Keratinocyte (primary cell): ENCODE measurements at regions not wholly inside any gene's neighbourhood (a gene's known extent, or its start where the extent isn't known, plus 50 kb on each side); places are given as distances from the start of the nearest gene placed in this dataset.

Experiments used
- DNase-seq: peaks from one replicate; pipeline ENCODE4 v3.0.0-alpha.2; 2011; ENCODE audit warnings: low read depth, missing footprints, low spot score
- FAIRE-seq: peaks from 2 replicates; lab custom pipeline; 2011; peaks lifted over from hg19 to GRCh38; lab: Jason Lieb, UNC
- H2AFZ ChIP-seq: 2 replicates; pipeline ENCODE4 v1.6.0; 2012; ENCODE audit warnings: low read length, control low read depth, inconsistent platforms; ENCODE audit not compliant: control insufficient read depth
- H3K27ac ChIP-seq: 2 replicates; pipeline ENCODE4 v1.5.1; 2011; ENCODE audit warnings: low read length; ENCODE audit not compliant: control insufficient read depth, insufficient read depth
- H3K27me3 ChIP-seq: 3 replicates; pipeline ENCODE4 v1.6.0; 2011; ENCODE audit warnings: low read length; ENCODE audit not compliant: control insufficient read depth, insufficient read depth; ENCODE audit errors: extremely low read depth
- H3K36me3 ChIP-seq, 2 experiments: 2 replicates in 1 of 2; 3 replicates in 1 of 2; pipeline ENCODE4 v1.5.1; 2011; ENCODE audit warnings: low read length in 2 of 2, mild to moderate bottlenecking in 1 of 2; ENCODE audit not compliant: control insufficient read depth in 2 of 2, insufficient read depth in 2 of 2; ENCODE audit errors: extremely low read depth in 1 of 2
- H3K4me1 ChIP-seq: 3 replicates; pipeline ENCODE4 v1.5.1; 2011; ENCODE audit warnings: low read length; ENCODE audit not compliant: control insufficient read depth, insufficient read depth; ENCODE audit errors: extremely low read depth
- H3K4me2 ChIP-seq: 3 replicates; pipeline ENCODE4 v1.6.0; 2011; ENCODE audit warnings: low read depth, low read length; ENCODE audit not compliant: control insufficient read depth, insufficient read depth; ENCODE audit errors: extremely low read depth
- H3K4me3 ChIP-seq, 3 experiments: fragments of 200-600 bp in 1 of 3; sonication (generic) in 1 of 3; 2 replicates in 2 of 3; 3 replicates in 1 of 3; pipeline ENCODE4 v1.5.1; 2011 to 2016; ENCODE audit warnings: low read length in 3 of 3, mild to moderate bottlenecking in 3 of 3, control low read depth in 2 of 3, inconsistent platforms in 1 of 3, low read depth in 1 of 3, mixed read lengths in 1 of 3, mixed run types in 1 of 3, moderate library complexity in 1 of 3; ENCODE audit not compliant: control insufficient read depth in 2 of 3, insufficient read depth in 2 of 3; ENCODE audit errors: extremely low read depth in 1 of 3
- H3K79me2 ChIP-seq: 2 replicates; pipeline ENCODE4 v1.6.0; 2012; ENCODE audit warnings: low read length; ENCODE audit not compliant: control insufficient read depth, insufficient read depth
- H3K9ac ChIP-seq: 3 replicates; pipeline ENCODE4 v1.6.0; 2011; ENCODE audit warnings: low read length; ENCODE audit not compliant: control insufficient read depth, insufficient read depth; ENCODE audit errors: extremely low read depth
- H3K9me1 ChIP-seq: 3 replicates; pipeline ENCODE4 v1.6.0; 2011; ENCODE audit warnings: low read length; ENCODE audit not compliant: control insufficient read depth, insufficient read depth; ENCODE audit errors: extremely low read depth
- H3K9me3 ChIP-seq: 2 replicates; pipeline ENCODE4 v1.5.1; 2012; ENCODE audit warnings: low read depth, low read length; ENCODE audit not compliant: control insufficient read depth
- H4K20me1 ChIP-seq: 3 replicates; pipeline ENCODE4 v1.6.0; 2011; ENCODE audit warnings: low read length; ENCODE audit not compliant: control insufficient read depth, insufficient read depth; ENCODE audit errors: extremely low read depth
- CTCF ChIP-seq, 3 experiments: IDR thresholded peaks in 1 of 3; conservative IDR thresholded peaks in 1 of 3; optimal IDR thresholded peaks in 1 of 3; 2 replicates in 2 of 3; 3 replicates in 1 of 3; pipeline versions ENCODE3 to v1.5.1; 2011; ENCODE audit warnings: low read length in 3 of 3, mild to moderate bottlenecking in 3 of 3, moderate library complexity in 2 of 3, control low read depth in 1 of 3, inconsistent platforms in 1 of 3; ENCODE audit not compliant: insufficient read depth in 2 of 3; ENCODE audit errors: extremely low read depth in 1 of 3
- EZH2 ChIP-seq: IDR thresholded peaks from one replicate; pipeline ENCODE4 v1.6.1; 2012; ENCODE audit warnings: inconsistent platforms, mild to moderate bottlenecking, low read length, moderate library complexity
- dilution Hi-C: fragments of 300-500 bp; cut with MboI; formaldehyde crosslinking; loops from one replicate; pipeline ENCODE4 v1.7.0; 2020; ENCODE audit warnings: low sequenced_read_pairs; ENCODE audit not compliant: extremely low pct_ligation_motif_present

- Histone ChIP-seq H3K4me3 (no peak overlapping the region), H3K9me3 (no peaks in the 10 kb centered on the region), H3K36me3 (no peaks in the 10 kb centered on the region), H3K9ac (no peak overlapping the region), H3K79me2 (no peaks in the 10 kb centered on the region), H4K20me1 (no peaks in the 10 kb centered on the region), H3K4me2 (no peak overlapping the region), H3K4me1 (no peaks in the 10 kb centered on the region), H2AFZ (no peak overlapping the region), H3K9me1 (no peaks in the 10 kb centered on the region), H3K27ac (no peak overlapping the region), H3K27me3 (no peaks in the 10 kb centered on the region)
- no peak for FAIRE-seq
- no peak for TF ChIP-seq CTCF (optimal IDR thresholded peaks at IDR 0.05 in 1 of 3, IDR thresholded peaks at IDR 0.05 in 1 of 3, conservative IDR thresholded peaks at IDR 0.05 in 1 of 3; ENCODE audit: extremely low read depth in 1 of 3, insufficient read depth in 2 of 3, low read length in 3 of 3)
- no peak for TF ChIP-seq EZH2
- DNase-seq: no peak
- dilution Hi-C loops: no loop called here
Observed at GRCh38 chr3:90068783-90069182, 961.4 kb downstream of the EPHA3 start.

- H3K4me3 ChIP-seq: no peak overlapping the region
- no peak for DNase-seq
- no peaks in the 10 kb centered on the region for H3K4me1 ChIP-seq
- no peaks in the 10 kb centered on the region for H3K9me1 ChIP-seq
- FAIRE-seq: no peak
- H3K9me3 ChIP-seq: no peaks in the 10 kb centered on the region
- TF ChIP-seq CTCF (optimal IDR thresholded peaks at IDR 0.05 in 1 of 3, IDR thresholded peaks at IDR 0.05 in 1 of 3, conservative IDR thresholded peaks at IDR 0.05 in 1 of 3; ENCODE audit: extremely low read depth in 1 of 3, insufficient read depth in 2 of 3, low read length in 3 of 3) (no peak), EZH2 (no peak)
- dilution Hi-C loops: no loop called here
- no peaks in the 10 kb centered on the region for H3K27me3 ChIP-seq
- no peak overlapping the region for H2AFZ ChIP-seq
- no peak overlapping the region for H3K4me2 ChIP-seq
- no peaks in the 10 kb centered on the region for H4K20me1 ChIP-seq
- no peaks in the 10 kb centered on the region for H3K36me3 ChIP-seq
- H3K9ac ChIP-seq: no peak overlapping the region
- no peaks in the 10 kb centered on the region for H3K79me2 ChIP-seq
- H3K27ac ChIP-seq: no peak overlapping the region
Observed at GRCh38 chr3:90069748-90070147, 962.3 kb downstream of the EPHA3 start.
